WTC11 (cell line): ENCODE measurements at regions not wholly inside any gene's neighbourhood (a gene's known extent, or its start where the extent isn't known, plus 50 kb on each side); places are given as distances from the start of the nearest gene placed in this dataset.

Source experiments
- ATAC-seq: fragments of 200-7000 bp; cut with Tn5 transposase; 2 replicates; pipeline ENCODE4 v1.10.0; 2021; ENCODE audit warnings: mild to moderate bottlenecking, moderate library complexity
- CTCF ChIA-PET: fragments of 300-600 bp; sonication (Branson Sonifier 250); formaldehyde crosslinking; loops from one replicate; lab custom pipeline; 2021; ENCODE audit warnings: antibody characterized with exemption; lab: Charles Lee
- POLR2A ChIA-PET: fragments of 350-600 bp; sonication (Branson Sonifier 250); formaldehyde crosslinking; loops from one replicate; lab custom pipeline; 2021; ENCODE audit warnings: antibody characterized with exemption; lab: Charles Lee
- DNase-seq: peaks from one replicate; pipeline ENCODE4 v3.0.0; 2021; ENCODE audit warnings: low spot score
- H3K27ac Mint-ChIP-seq: 2 replicates; pipeline ENCODE4 v1.8.0; 2021; ENCODE audit warnings: mixed read lengths
- H3K27me3 Mint-ChIP-seq: 2 replicates; pipeline ENCODE4 v1.8.0; 2021; ENCODE audit warnings: low read depth, mild to moderate bottlenecking, moderate library complexity, mixed read lengths
- H3K36me3 Mint-ChIP-seq: 2 replicates; pipeline ENCODE4 v1.8.0; 2021; ENCODE audit warnings: mixed read lengths
- H3K4me1 Mint-ChIP-seq: 2 replicates; pipeline ENCODE4 v1.8.0; 2022; ENCODE audit warnings: mixed read lengths
- H3K4me3 Mint-ChIP-seq: 2 replicates; pipeline ENCODE4 v1.8.0; 2021; ENCODE audit warnings: mild to moderate bottlenecking, moderate library complexity, mixed read lengths
- H3K9me3 Mint-ChIP-seq: 2 replicates; pipeline ENCODE4 v1.8.0; 2021; ENCODE audit warnings: mixed read lengths
- EMX1 ChIP-seq: fragments of 250-450 bp; sonication (Bioruptor Pico); IDR thresholded peaks from 2 replicates; pipeline ENCODE4 v1.8.0; 2021; ENCODE audit warnings: mild to moderate bottlenecking
- ETV6 ChIP-seq: sonication (generic); formaldehyde crosslinking; IDR thresholded peaks from 2 replicates; pipeline ENCODE4 v1.8.1; 2022; ENCODE audit warnings: mild to moderate bottlenecking, missing genetic modification reagents
- FOXP1 ChIP-seq: sonication (generic); formaldehyde crosslinking; IDR thresholded peaks from 2 replicates; pipeline ENCODE4 v1.8.0; 2022; ENCODE audit warnings: missing genetic modification reagents, mild to moderate bottlenecking, moderate library complexity, borderline replicate concordance
- GABPB1 ChIP-seq: sonication (generic); formaldehyde crosslinking; IDR thresholded peaks from 2 replicates; pipeline ENCODE4 v1.8.1; 2023; ENCODE audit warnings: mild to moderate bottlenecking, missing genetic modification reagents
- GTF2I ChIP-seq: fragments of 250-450 bp; sonication (Bioruptor Pico); conservative IDR thresholded peaks from 2 replicates; pipeline ENCODE4 v1.4.0; 2021; ENCODE audit warnings: mild to moderate bottlenecking
- IRF2 ChIP-seq: sonication (generic); formaldehyde crosslinking; IDR thresholded peaks from 2 replicates; pipeline ENCODE4 v1.8.0; 2022; ENCODE audit warnings: low read depth, missing genetic modification reagents, borderline replicate concordance
- PRRX2 ChIP-seq: fragments of 250-450 bp; sonication (Bioruptor Pico); IDR thresholded peaks from 2 replicates; pipeline ENCODE4 v1.8.0; 2021; ENCODE audit warnings: mild to moderate bottlenecking
- RELA ChIP-seq: sonication (generic); formaldehyde crosslinking; IDR thresholded peaks from 2 replicates; pipeline ENCODE4 v1.8.1; 2022; ENCODE audit warnings: missing genetic modification reagents, mild to moderate bottlenecking, borderline replicate concordance
- TEAD1 ChIP-seq: sonication (generic); formaldehyde crosslinking; IDR thresholded peaks from 2 replicates; pipeline ENCODE4 v1.8.0; 2022; ENCODE audit warnings: mild to moderate bottlenecking, missing genetic modification reagents
- ZNF121 ChIP-seq: sonication (generic); formaldehyde crosslinking; IDR thresholded peaks from 2 replicates; pipeline ENCODE4 v1.8.0; 2023; ENCODE audit warnings: missing genetic modification reagents
- ZNF138 ChIP-seq: sonication (generic); formaldehyde crosslinking; conservative IDR thresholded peaks from 2 replicates; pipeline ENCODE4 v1.8.1; 2022; ENCODE audit warnings: mild to moderate bottlenecking, moderate library complexity, missing genetic modification reagents
- ZNF263 ChIP-seq: sonication (generic); formaldehyde crosslinking; IDR thresholded peaks from 2 replicates; pipeline ENCODE4 v1.8.1; 2022; ENCODE audit warnings: low read depth, mild to moderate bottlenecking, moderate library complexity, missing genetic modification reagents
- TF ChIP-seq, protein P1 (sequence below): sonication (generic); formaldehyde crosslinking; IDR thresholded peaks from 2 replicates; pipeline ENCODE4 v1.8.1; 2022; ENCODE audit warnings: mild to moderate bottlenecking, moderate library complexity, missing genetic modification reagents
- TF ChIP-seq, protein P2 (sequence below): sonication (generic); formaldehyde crosslinking; IDR thresholded peaks from 2 replicates; pipeline ENCODE4 v1.8.1; 2022; ENCODE audit warnings: low read depth, missing genetic modification reagents, borderline replicate concordance
- TF ChIP-seq, protein P3 (sequence below): sonication (generic); formaldehyde crosslinking; IDR thresholded peaks from 2 replicates; pipeline ENCODE4 v1.8.1; 2023; ENCODE audit warnings: mild to moderate bottlenecking, missing genetic modification reagents
- TF ChIP-seq, protein P4 (sequence below): sonication (generic); formaldehyde crosslinking; conservative IDR thresholded peaks from 2 replicates; pipeline ENCODE4 v1.8.1; 2023; ENCODE audit warnings: mild to moderate bottlenecking, low read depth, missing genetic modification reagents, moderate library complexity
- TF ChIP-seq, protein P5 (sequence below): sonication (generic); formaldehyde crosslinking; IDR thresholded peaks from 2 replicates; pipeline ENCODE4 v1.8.0; 2023; ENCODE audit warnings: missing genetic modification reagents, mild to moderate bottlenecking, borderline replicate concordance
- TF ChIP-seq, protein P6 (sequence below): sonication (generic); formaldehyde crosslinking; IDR thresholded peaks from 2 replicates; pipeline ENCODE4 v1.8.1; 2023; ENCODE audit warnings: mild to moderate bottlenecking, missing genetic modification reagents, moderate library complexity

DNA sequence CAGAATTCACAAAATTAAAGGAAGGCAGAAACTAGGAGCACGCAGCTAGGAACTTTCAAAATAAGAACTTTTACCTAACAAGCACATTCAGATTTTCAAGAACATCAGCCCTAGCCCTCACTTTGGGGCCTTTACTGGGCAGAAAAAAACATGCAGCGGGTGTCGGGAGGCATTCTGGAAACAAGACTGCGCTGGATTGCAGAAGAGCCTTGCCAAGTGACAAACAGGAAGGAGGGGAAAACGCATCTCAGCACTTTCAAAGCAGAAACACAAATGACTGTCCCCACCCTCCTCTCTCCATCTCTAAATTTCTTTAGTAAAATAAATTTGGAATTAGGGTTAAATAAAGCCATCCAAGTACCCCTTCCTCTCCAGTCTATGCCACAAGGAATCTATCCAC, 74.6 kb upstream of the RREB1 start:
- CTCF ChIA-PET = no interaction called here
- H3K4me1 Mint-ChIP-seq = no peaks in the 10 kb centered on the region
- TF ChIP-seq, protein P1, sequence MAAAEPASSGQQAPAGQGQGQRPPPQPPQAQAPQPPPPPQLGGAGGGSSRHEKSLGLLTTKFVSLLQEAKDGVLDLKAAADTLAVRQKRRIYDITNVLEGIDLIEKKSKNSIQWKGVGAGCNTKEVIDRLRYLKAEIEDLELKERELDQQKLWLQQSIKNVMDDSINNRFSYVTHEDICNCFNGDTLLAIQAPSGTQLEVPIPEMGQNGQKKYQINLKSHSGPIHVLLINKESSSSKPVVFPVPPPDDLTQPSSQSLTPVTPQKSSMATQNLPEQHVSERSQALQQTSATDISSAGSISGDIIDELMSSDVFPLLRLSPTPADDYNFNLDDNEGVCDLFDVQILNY (CRISPR knock-in tag) = no peak
- TF ChIP-seq ZNF263 (CRISPR knock-in tag) (no peak), ETV6 (no peak), GABPB1 (CRISPR knock-in tag) (no peak), FOXP1 (no peak), IRF2 (CRISPR knock-in tag) (no peak), RELA (CRISPR knock-in tag) (no peak)
- TF ChIP-seq, protein P2, sequence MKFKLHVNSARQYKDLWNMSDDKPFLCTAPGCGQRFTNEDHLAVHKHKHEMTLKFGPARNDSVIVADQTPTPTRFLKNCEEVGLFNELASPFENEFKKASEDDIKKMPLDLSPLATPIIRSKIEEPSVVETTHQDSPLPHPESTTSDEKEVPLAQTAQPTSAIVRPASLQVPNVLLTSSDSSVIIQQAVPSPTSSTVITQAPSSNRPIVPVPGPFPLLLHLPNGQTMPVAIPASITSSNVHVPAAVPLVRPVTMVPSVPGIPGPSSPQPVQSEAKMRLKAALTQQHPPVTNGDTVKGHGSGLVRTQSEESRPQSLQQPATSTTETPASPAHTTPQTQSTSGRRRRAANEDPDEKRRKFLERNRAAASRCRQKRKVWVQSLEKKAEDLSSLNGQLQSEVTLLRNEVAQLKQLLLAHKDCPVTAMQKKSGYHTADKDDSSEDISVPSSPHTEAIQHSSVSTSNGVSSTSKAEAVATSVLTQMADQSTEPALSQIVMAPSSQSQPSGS (CRISPR knock-in tag) = no peak
- TF ChIP-seq, protein P3, sequence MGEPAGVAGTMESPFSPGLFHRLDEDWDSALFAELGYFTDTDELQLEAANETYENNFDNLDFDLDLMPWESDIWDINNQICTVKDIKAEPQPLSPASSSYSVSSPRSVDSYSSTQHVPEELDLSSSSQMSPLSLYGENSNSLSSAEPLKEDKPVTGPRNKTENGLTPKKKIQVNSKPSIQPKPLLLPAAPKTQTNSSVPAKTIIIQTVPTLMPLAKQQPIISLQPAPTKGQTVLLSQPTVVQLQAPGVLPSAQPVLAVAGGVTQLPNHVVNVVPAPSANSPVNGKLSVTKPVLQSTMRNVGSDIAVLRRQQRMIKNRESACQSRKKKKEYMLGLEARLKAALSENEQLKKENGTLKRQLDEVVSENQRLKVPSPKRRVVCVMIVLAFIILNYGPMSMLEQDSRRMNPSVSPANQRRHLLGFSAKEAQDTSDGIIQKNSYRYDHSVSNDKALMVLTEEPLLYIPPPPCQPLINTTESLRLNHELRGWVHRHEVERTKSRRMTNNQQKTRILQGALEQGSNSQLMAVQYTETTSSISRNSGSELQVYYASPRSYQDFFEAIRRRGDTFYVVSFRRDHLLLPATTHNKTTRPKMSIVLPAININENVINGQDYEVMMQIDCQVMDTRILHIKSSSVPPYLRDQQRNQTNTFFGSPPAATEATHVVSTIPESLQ = no peak
- TF ChIP-seq, all 79 proteins: peak for 0
- Mint-ChIP-seq H3K27me3 (no peaks in the 10 kb centered on the region), H3K27ac (no peak overlapping the region), H3K36me3 (no peaks in the 10 kb centered on the region), H3K4me3 (no peak overlapping the region), H3K9me3 (peaks cover 3% of the 10 kb centered on the region)
- ATAC-seq (no peak), DNase-seq (no peak)
- POLR2A ChIA-PET = no interaction called here

DNA sequence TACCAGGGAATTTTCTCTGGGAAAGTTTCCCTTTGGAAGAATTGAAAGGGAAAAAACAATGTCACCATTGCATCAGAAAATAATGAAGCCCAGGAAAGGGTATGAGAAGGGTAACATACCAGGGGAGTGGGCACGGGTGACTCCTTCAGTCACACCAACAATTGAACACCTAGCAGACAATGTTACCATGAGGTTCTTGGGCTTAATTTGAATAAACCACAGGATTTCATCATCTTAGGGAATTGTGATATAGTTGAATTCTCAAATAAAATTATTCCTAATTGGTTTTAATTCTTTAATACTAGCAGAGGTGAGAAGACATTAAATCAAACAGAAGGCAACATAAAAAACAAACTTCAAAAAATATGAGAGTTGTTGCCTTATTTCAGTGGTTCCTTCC, 73.7 kb upstream of the RREB1 start:
- ChIA-PET POLR2A (no interaction called here), CTCF (interaction anchor here (1.2 kb wide), 1 partner anchor 275 kb away, joined by 6 read pairs; no protein-coding TSS in a partner anchor)
- peaks cover 3% of the 10 kb centered on the region for H3K9me3 Mint-ChIP-seq
- DNase-seq (no peak), ATAC-seq (no peak)
- no peaks in the 10 kb centered on the region for H3K36me3 Mint-ChIP-seq
- no peaks in the 10 kb centered on the region for H3K27me3 Mint-ChIP-seq
- H3K27ac Mint-ChIP-seq = no peak overlapping the region
- no peak overlapping the region for H3K4me3 Mint-ChIP-seq
- TF ChIP-seq, protein P4, sequence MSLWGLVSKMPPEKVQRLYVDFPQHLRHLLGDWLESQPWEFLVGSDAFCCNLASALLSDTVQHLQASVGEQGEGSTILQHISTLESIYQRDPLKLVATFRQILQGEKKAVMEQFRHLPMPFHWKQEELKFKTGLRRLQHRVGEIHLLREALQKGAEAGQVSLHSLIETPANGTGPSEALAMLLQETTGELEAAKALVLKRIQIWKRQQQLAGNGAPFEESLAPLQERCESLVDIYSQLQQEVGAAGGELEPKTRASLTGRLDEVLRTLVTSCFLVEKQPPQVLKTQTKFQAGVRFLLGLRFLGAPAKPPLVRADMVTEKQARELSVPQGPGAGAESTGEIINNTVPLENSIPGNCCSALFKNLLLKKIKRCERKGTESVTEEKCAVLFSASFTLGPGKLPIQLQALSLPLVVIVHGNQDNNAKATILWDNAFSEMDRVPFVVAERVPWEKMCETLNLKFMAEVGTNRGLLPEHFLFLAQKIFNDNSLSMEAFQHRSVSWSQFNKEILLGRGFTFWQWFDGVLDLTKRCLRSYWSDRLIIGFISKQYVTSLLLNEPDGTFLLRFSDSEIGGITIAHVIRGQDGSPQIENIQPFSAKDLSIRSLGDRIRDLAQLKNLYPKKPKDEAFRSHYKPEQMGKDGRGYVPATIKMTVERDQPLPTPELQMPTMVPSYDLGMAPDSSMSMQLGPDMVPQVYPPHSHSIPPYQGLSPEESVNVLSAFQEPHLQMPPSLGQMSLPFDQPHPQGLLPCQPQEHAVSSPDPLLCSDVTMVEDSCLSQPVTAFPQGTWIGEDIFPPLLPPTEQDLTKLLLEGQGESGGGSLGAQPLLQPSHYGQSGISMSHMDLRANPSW (CRISPR knock-in tag) = no peak
- no peak for TF ChIP-seq TEAD1 (CRISPR knock-in tag)
- TF ChIP-seq, protein P2 (CRISPR knock-in tag) = no peak
- TF ChIP-seq PRRX2 = no peak
- TF ChIP-seq FOXP1 = no peak
- no peaks in the 10 kb centered on the region for H3K4me1 Mint-ChIP-seq

DNA sequence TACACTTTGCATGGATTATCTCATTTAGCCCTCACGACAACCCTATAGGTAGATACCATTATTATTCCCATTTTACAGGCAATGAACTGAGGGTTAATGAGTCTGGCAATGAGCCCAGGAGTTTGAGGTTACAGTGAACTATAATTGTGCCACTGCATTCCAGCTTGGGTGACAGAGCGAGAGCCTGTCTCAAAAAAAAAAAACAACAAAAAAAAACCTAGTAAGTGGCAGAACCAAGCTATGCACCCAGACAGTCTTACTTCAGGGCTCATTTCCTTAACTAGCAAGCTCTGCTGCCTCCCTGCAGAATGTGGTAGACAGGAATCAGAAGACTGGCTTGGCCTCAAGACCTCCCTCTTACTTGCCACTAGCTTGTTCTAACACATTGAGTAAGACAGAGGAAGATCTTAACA, 71.9 kb upstream of the RREB1 start:
- Mint-ChIP-seq H3K36me3 (no peaks in the 10 kb centered on the region), H3K9me3 (peaks cover 3% of the 10 kb centered on the region), H3K27ac (no peak overlapping the region), H3K4me3 (no peak overlapping the region), H3K4me1 (no peaks in the 10 kb centered on the region), H3K27me3 (no peaks in the 10 kb centered on the region)
- ATAC-seq (no peak), DNase-seq (no peak)
- ChIA-PET CTCF (interaction anchor here (0.6 to 1.5 kb wide), 3 partner anchors 339 to 398 kb away, joined by 3 read pairs; no protein-coding TSS in a partner anchor), POLR2A (interaction anchor here (0.6 kb wide), 1 partner anchor 95 kb away, joined by 3 read pairs; no protein-coding TSS in a partner anchor)
- TF ChIP-seq TEAD1 (CRISPR knock-in tag) (no peak), EMX1 (no peak), ZNF138 (CRISPR knock-in tag) (no peak), GTF2I (CRISPR knock-in tag) (no peak), ZNF121 (CRISPR knock-in tag) (no peak)
- TF ChIP-seq, protein P5, sequence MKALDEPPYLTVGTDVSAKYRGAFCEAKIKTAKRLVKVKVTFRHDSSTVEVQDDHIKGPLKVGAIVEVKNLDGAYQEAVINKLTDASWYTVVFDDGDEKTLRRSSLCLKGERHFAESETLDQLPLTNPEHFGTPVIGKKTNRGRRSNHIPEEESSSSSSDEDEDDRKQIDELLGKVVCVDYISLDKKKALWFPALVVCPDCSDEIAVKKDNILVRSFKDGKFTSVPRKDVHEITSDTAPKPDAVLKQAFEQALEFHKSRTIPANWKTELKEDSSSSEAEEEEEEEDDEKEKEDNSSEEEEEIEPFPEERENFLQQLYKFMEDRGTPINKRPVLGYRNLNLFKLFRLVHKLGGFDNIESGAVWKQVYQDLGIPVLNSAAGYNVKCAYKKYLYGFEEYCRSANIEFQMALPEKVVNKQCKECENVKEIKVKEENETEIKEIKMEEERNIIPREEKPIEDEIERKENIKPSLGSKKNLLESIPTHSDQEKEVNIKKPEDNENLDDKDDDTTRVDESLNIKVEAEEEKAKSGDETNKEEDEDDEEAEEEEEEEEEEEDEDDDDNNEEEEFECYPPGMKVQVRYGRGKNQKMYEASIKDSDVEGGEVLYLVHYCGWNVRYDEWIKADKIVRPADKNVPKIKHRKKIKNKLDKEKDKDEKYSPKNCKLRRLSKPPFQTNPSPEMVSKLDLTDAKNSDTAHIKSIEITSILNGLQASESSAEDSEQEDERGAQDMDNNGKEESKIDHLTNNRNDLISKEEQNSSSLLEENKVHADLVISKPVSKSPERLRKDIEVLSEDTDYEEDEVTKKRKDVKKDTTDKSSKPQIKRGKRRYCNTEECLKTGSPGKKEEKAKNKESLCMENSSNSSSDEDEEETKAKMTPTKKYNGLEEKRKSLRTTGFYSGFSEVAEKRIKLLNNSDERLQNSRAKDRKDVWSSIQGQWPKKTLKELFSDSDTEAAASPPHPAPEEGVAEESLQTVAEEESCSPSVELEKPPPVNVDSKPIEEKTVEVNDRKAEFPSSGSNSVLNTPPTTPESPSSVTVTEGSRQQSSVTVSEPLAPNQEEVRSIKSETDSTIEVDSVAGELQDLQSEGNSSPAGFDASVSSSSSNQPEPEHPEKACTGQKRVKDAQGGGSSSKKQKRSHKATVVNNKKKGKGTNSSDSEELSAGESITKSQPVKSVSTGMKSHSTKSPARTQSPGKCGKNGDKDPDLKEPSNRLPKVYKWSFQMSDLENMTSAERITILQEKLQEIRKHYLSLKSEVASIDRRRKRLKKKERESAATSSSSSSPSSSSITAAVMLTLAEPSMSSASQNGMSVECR (CRISPR knock-in tag) = no peak
- TF ChIP-seq, protein P6, sequence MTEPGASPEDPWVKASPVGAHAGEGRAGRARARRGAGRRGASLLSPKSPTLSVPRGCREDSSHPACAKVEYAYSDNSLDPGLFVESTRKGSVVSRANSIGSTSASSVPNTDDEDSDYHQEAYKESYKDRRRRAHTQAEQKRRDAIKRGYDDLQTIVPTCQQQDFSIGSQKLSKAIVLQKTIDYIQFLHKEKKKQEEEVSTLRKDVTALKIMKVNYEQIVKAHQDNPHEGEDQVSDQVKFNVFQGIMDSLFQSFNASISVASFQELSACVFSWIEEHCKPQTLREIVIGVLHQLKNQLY (CRISPR knock-in tag) = no peak
